ENCODE measurements at regions not wholly inside any gene's neighbourhood (a gene's known extent, or its start where the extent isn't known, plus 50 kb on each side); places are given as distances from the start of the nearest gene placed in this dataset.
"Not testable (repeated sequence)": the region's sequence is repeated elsewhere in the genome, so short reads cannot be mapped to it uniquely, and the experiment has no call there.

GRCh38 chr2:48061656-48062055 is 155.4 kb upstream of the FBXO11 start:
- TF ChIP-seq SP1, TARDBP, ZNF384, NFRKB, ELF4, FOXA1, FOXK2 (IDR thresholded peaks at IDR 0.05): not testable (repeated sequence)

Measured in HEK293T (cell line).